ENCODE measurements at regions not wholly inside any gene's neighbourhood (a gene's known extent, or its start where the extent isn't known, plus 50 kb on each side); places are given as distances from the start of the nearest gene placed in this dataset.

- TF ChIP-seq CTCF (IDR thresholded peaks at IDR 0.05; ENCODE audit: low read length) = no peak
- no peak for TF ChIP-seq EZH2 (optimal IDR thresholded peaks at IDR 0.05; ENCODE audit: low read depth, low read length)
- TF ChIP-seq EZH2phosphoT487 (IDR thresholded peaks at IDR 0.05; ENCODE audit: low read length) = no peak
Measured at GRCh38 chr2:17311106-17311619, 207.1 kb downstream of the RAD51AP2 start.
